H9 (cell line): ENCODE measurements at regions not wholly inside any gene's neighbourhood (a gene's known extent, or its start where the extent isn't known, plus 50 kb on each side); places are given as distances from the start of the nearest gene placed in this dataset.

Experiments
- DNase-seq: peaks from one replicate; pipeline ENCODE4 v3.0.0-alpha.2; 2017
- H2AFZ ChIP-seq: one replicate; pipeline ENCODE4 v1.6.1; 2013; ENCODE audit warnings: mild to moderate bottlenecking, low read length, control low read depth, moderate library complexity
- H2AK5ac ChIP-seq: 2 replicates; pipeline ENCODE4 v1.6.1; 2013; ENCODE audit warnings: low read length, control low read depth, mixed read lengths; ENCODE audit not compliant: insufficient read length
- H2BK120ac ChIP-seq: one replicate; pipeline ENCODE4 v1.6.1; 2013; ENCODE audit warnings: low read depth, mild to moderate bottlenecking, low read length, control low read depth, inconsistent platforms; ENCODE audit not compliant: poor library complexity, severe bottlenecking
- H2BK12ac ChIP-seq: 2 replicates; pipeline ENCODE4 v1.6.1; 2013; ENCODE audit warnings: low read length, control low read depth, mixed read lengths, low read depth; ENCODE audit not compliant: insufficient read length
- H2BK15ac ChIP-seq: 2 replicates; pipeline ENCODE4 v1.6.1; 2013; ENCODE audit warnings: low read depth, low read length, control low read depth
- H2BK20ac ChIP-seq: one replicate; pipeline ENCODE4 v1.6.1; 2013; ENCODE audit warnings: low read depth, mild to moderate bottlenecking, low read length, control low read depth, inconsistent platforms; ENCODE audit not compliant: poor library complexity, severe bottlenecking
- H2BK5ac ChIP-seq: 2 replicates; pipeline ENCODE4 v1.6.1; 2013; ENCODE audit warnings: low read length, control low read depth, mixed read lengths; ENCODE audit not compliant: insufficient read length
- H3K14ac ChIP-seq: 2 replicates; pipeline ENCODE4 v1.6.1; 2013; ENCODE audit warnings: low read length, control low read depth; ENCODE audit not compliant: insufficient read depth
- H3K18ac ChIP-seq: 2 replicates; pipeline ENCODE4 v1.6.1; 2013; ENCODE audit warnings: low read depth, mild to moderate bottlenecking, mixed read lengths, low read length, control low read depth; ENCODE audit not compliant: insufficient read length
- H3K23ac ChIP-seq: 2 replicates; pipeline ENCODE4 v1.6.1; 2013; ENCODE audit warnings: low read length, control low read depth, mixed read lengths, low read depth; ENCODE audit not compliant: insufficient read length
- H3K23me2 ChIP-seq: 2 replicates; pipeline ENCODE4 v1.6.1; 2013; ENCODE audit warnings: low read depth, mild to moderate bottlenecking, mixed read lengths, low read length, control low read depth; ENCODE audit not compliant: insufficient read length, poor library complexity, severe bottlenecking
- H3K27ac ChIP-seq: 2 replicates; pipeline ENCODE4 v1.5.1; 2013; ENCODE audit warnings: low read length, control low read depth, mixed read lengths, low read depth; ENCODE audit not compliant: insufficient read length
- H3K27me3 ChIP-seq: 2 replicates; pipeline ENCODE4 v1.6.1; 2013; ENCODE audit warnings: low read length, control low read depth, inconsistent platforms; ENCODE audit not compliant: insufficient read depth
- H3K4ac ChIP-seq: 2 replicates; pipeline ENCODE4 v1.6.1; 2013; ENCODE audit warnings: low read depth, mild to moderate bottlenecking, control low read depth, inconsistent platforms, low read length, moderate library complexity
- H3K4me1 ChIP-seq: 2 replicates; pipeline ENCODE4 v1.6.1; 2013; ENCODE audit warnings: low read length, control low read depth, inconsistent platforms; ENCODE audit not compliant: insufficient read depth
- H3K4me2 ChIP-seq: 2 replicates; pipeline ENCODE4 v1.6.1; 2013; ENCODE audit warnings: low read length, control low read depth, mixed read lengths; ENCODE audit not compliant: insufficient read length, insufficient read depth
- H3K56ac ChIP-seq: 2 replicates; pipeline ENCODE4 v1.6.1; 2013; ENCODE audit warnings: low read depth, mild to moderate bottlenecking, mixed read lengths, low read length, control low read depth; ENCODE audit not compliant: insufficient read length
- H3K79me1 ChIP-seq: 2 replicates; pipeline ENCODE4 v1.6.1; 2013; ENCODE audit warnings: low read depth, mild to moderate bottlenecking, moderate library complexity, low read length, control low read depth, inconsistent platforms; ENCODE audit not compliant: insufficient read depth, poor library complexity, severe bottlenecking
- H3K79me2 ChIP-seq: 2 replicates; pipeline ENCODE4 v1.6.1; 2013; ENCODE audit warnings: low read length, control low read depth, inconsistent platforms; ENCODE audit not compliant: insufficient read depth
- H3K9ac ChIP-seq: 2 replicates; pipeline ENCODE4 v1.6.1; 2013; ENCODE audit warnings: low read length, control low read depth, mixed read lengths; ENCODE audit not compliant: insufficient read length; ENCODE audit errors: extremely low read depth
- H3K9me3 ChIP-seq: one replicate; pipeline ENCODE4 v1.6.1; 2013; ENCODE audit warnings: low read depth, low read length, inconsistent platforms; ENCODE audit not compliant: control insufficient read depth
- H3T11ph ChIP-seq: one replicate; pipeline ENCODE4 v1.6.1; 2013; ENCODE audit warnings: mild to moderate bottlenecking, low read length, control low read depth, inconsistent platforms
- H4K20me1 ChIP-seq: one replicate; pipeline ENCODE4 v1.6.1; 2013; ENCODE audit not compliant: control insufficient read depth, insufficient read length, insufficient read depth
- H4K5ac ChIP-seq: 2 replicates; pipeline ENCODE4 v1.6.1; 2013; ENCODE audit warnings: low read depth, mild to moderate bottlenecking, mixed read lengths, low read length, control low read depth; ENCODE audit not compliant: insufficient read length
- H4K8ac ChIP-seq: replicated peaks from 2 replicates; pipeline ENCODE4 v1.6.1; 2013; ENCODE audit warnings: low read length, control low read depth, mixed read lengths, low read depth; ENCODE audit not compliant: insufficient read length
- H4K91ac ChIP-seq: 2 replicates; pipeline ENCODE4 v1.6.1; 2013; ENCODE audit warnings: low read depth, mild to moderate bottlenecking, moderate library complexity, mixed read lengths, low read length, control low read depth; ENCODE audit not compliant: insufficient read length
- H3K27ac Mint-ChIP-seq, 3 experiments: 2 replicates in 2 of 3; 3 replicates in 1 of 3; pipeline ENCODE4 v1.8.0; 2020 to 2021; ENCODE audit warnings: mixed read lengths in 3 of 3, mild to moderate bottlenecking in 1 of 3, moderate library complexity in 1 of 3
- H3K27me3 Mint-ChIP-seq: 2 replicates; pipeline ENCODE4 v1.8.0; 2021; ENCODE audit warnings: low read depth, mild to moderate bottlenecking, moderate library complexity, mixed read lengths
- H3K36me3 Mint-ChIP-seq, 3 experiments: 2 replicates in 2 of 3; 3 replicates in 1 of 3; pipeline ENCODE4 v1.8.0; 2020 to 2021; ENCODE audit warnings: low read depth in 3 of 3, mixed read lengths in 3 of 3; ENCODE audit not compliant: insufficient read depth in 1 of 3
- H3K4me1 Mint-ChIP-seq, 2 experiments: 2 replicates each; pipeline ENCODE4 v1.8.0; 2020; ENCODE audit warnings: mixed read lengths in 2 of 2
- H3K4me3 Mint-ChIP-seq, 2 experiments: 2 replicates in 1 of 2; 3 replicates in 1 of 2; pipeline ENCODE4 v1.8.0; 2020 to 2021; ENCODE audit warnings: mild to moderate bottlenecking in 2 of 2, mixed read lengths in 2 of 2, moderate library complexity in 1 of 2
- H3K9me3 Mint-ChIP-seq, 2 experiments: 2 replicates in 1 of 2; 3 replicates in 1 of 2; pipeline ENCODE4 v1.8.0; 2020; ENCODE audit warnings: mild to moderate bottlenecking in 2 of 2, mixed read lengths in 2 of 2, moderate library complexity in 1 of 2
- CTCF ChIP-seq: fragments of 200-600 bp; sonication (generic); conservative IDR thresholded peaks from 3 replicates; pipeline ENCODE4 v1.8.0; 2021; ENCODE audit warnings: antibody characterized with exemption, mild to moderate bottlenecking
- WGBS: extraction: QIAGEN DNeasy Blood & Tissue Kit; methylation state at CpG from one replicate; pipeline ENCODE4 v1.1.7; 2013; ENCODE audit warnings: missing lambda C conversion rate, low lambda C conversion rate, mixed read lengths; ENCODE audit not compliant: insufficient read length; ENCODE audit errors: extremely low coverage; 5-methylcytosine and 5-hydroxymethylcytosine counted together

GRCh38 chr2:58354230-58354629 is 113.1 kb upstream of the FANCL start:
- Histone ChIP-seq H3K18ac (no peak overlapping the region), H3K27me3 (no peaks in the 10 kb centered on the region), H2BK20ac (no peak overlapping the region), H3K79me1 (no peaks in the 10 kb centered on the region), H3T11ph (no peak overlapping the region), H3K79me2 (no peaks in the 10 kb centered on the region), H3K4me2 (no peak overlapping the region), H3K23ac (no peak overlapping the region), H2BK5ac (no peak overlapping the region), H2AFZ (no peak overlapping the region), H2BK120ac (no peak overlapping the region), H4K91ac (no peak overlapping the region), H3K9ac (no peak overlapping the region), H2BK12ac (no peak overlapping the region), H3K27ac (no peak overlapping the region), H3K56ac (no peak overlapping the region), H3K4ac (no peak overlapping the region), H4K5ac (no peak overlapping the region), H2AK5ac (no peak overlapping the region), H3K23me2 (no peaks in the 10 kb centered on the region), H3K14ac (no peak overlapping the region), H3K4me1 (no peaks in the 10 kb centered on the region; the same call in 1 of the 2 replicates), H4K8ac (no peak overlapping the region), H2BK15ac (no peak overlapping the region), H4K20me1 (no peaks in the 10 kb centered on the region), H3K9me3 (no peaks in the 10 kb centered on the region)
- WGBS: no CpG with 5 or more reads among the region's 1 CpG
- peaks cover 18 to 23% of the 10 kb centered on the region in 2 experiments for H3K4me1 Mint-ChIP-seq
- no peak for DNase-seq
- no peaks in the 10 kb centered on the region for H3K27me3 Mint-ChIP-seq
- H3K27ac Mint-ChIP-seq: no peak overlapping the region
- no peak for TF ChIP-seq CTCF
- H3K9me3 Mint-ChIP-seq: no peaks in the 10 kb centered on the region
- no peak overlapping the region for H3K4me3 Mint-ChIP-seq
- H3K36me3 Mint-ChIP-seq: no peaks in the 10 kb centered on the region
